Osteoblast (primary cell): ENCODE measurements at regions not wholly inside any gene's neighbourhood (a gene's known extent, or its start where the extent isn't known, plus 50 kb on each side); places are given as distances from the start of the nearest gene placed in this dataset.

ENCODE experiments used
- DNase-seq: peaks from one replicate; pipeline ENCODE4 v3.0.0; 2011; ENCODE audit warnings: low spot score, mixed read lengths; ENCODE audit not compliant: insufficient read length; ENCODE audit errors: missing footprints
- H2AFZ ChIP-seq: 2 replicates; pipeline ENCODE4 v1.6.0; 2011; ENCODE audit warnings: mild to moderate bottlenecking, low read length
- H3K27ac ChIP-seq: 2 replicates; pipeline ENCODE4 v1.5.1; 2011; ENCODE audit warnings: mild to moderate bottlenecking, low read depth, low read length, moderate library complexity
- H3K27me3 ChIP-seq: 2 replicates; pipeline ENCODE4 v1.6.0; 2012; ENCODE audit warnings: mild to moderate bottlenecking, control low read depth, inconsistent platforms, low read length, moderate library complexity; ENCODE audit not compliant: insufficient read depth
- H3K36me3 ChIP-seq: 2 replicates; pipeline ENCODE4 v1.5.1; 2011; ENCODE audit warnings: mild to moderate bottlenecking, low read length, control low read depth, moderate library complexity; ENCODE audit not compliant: insufficient read depth
- H3K4me1 ChIP-seq: 2 replicates; pipeline ENCODE4 v1.5.1; 2011; ENCODE audit warnings: mild to moderate bottlenecking, low read length, control low read depth, moderate library complexity; ENCODE audit not compliant: insufficient read depth
- H3K4me2 ChIP-seq: 2 replicates; pipeline ENCODE4 v1.6.0; 2011; ENCODE audit warnings: mild to moderate bottlenecking, low read length; ENCODE audit not compliant: insufficient read depth
- H3K4me3 ChIP-seq: fragments of 200-600 bp; sonication (generic); 3 replicates; pipeline ENCODE4 v1.5.1; 2012; ENCODE audit warnings: mild to moderate bottlenecking, low read length, inconsistent platforms; ENCODE audit not compliant: insufficient read depth
- H3K79me2 ChIP-seq: 2 replicates; pipeline ENCODE4 v1.6.0; 2012; ENCODE audit warnings: mild to moderate bottlenecking, low read length, control low read depth, inconsistent platforms; ENCODE audit not compliant: insufficient read depth
- H3K9me3 ChIP-seq: 2 replicates; pipeline ENCODE4 v1.5.1; 2011; ENCODE audit warnings: low read depth, low read length, control low read depth
- H4K20me1 ChIP-seq: 2 replicates; pipeline ENCODE4 v1.6.0; 2012; ENCODE audit warnings: mild to moderate bottlenecking, low read length, control low read depth; ENCODE audit not compliant: insufficient read depth
- TF ChIP-seq, protein P1 (sequence below): IDR thresholded peaks from 2 replicates; pipeline ENCODE4 v1.5.1; 2011; ENCODE audit warnings: mild to moderate bottlenecking, low read depth, low read length, moderate library complexity; ENCODE audit errors: extremely low read depth

DNA sequence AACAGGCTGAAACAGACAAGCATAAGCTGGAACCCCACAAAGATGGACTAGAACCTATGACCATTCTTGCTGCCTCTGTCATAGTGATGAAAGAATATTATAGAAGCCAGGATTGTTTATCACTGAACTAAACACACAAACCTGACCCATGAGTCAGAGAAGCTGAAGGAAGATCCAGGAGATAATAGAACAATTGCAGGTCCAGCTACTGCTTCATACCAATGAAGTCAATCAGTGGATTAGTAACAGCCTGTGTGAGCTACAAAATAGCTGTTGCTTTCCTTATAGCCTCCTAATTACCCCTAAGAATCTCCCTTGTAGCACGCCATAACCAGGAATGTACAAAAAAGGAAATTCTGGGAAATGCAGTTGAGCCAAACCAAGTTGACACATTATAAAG is 459.9 kb upstream of the ZNF462 start:
- Histone ChIP-seq H2AFZ (no peak overlapping the region), H3K27ac (no peak overlapping the region), H3K79me2 (no peaks in the 10 kb centered on the region), H4K20me1 (no peaks in the 10 kb centered on the region), H3K9me3 (no peaks in the 10 kb centered on the region), H3K27me3 (no peaks in the 10 kb centered on the region), H3K4me1 (no peaks in the 10 kb centered on the region), H3K4me2 (no peak overlapping the region), H3K4me3 (no peak overlapping the region), H3K36me3 (no peaks in the 10 kb centered on the region)
- no peak for DNase-seq
- TF ChIP-seq, protein P1, sequence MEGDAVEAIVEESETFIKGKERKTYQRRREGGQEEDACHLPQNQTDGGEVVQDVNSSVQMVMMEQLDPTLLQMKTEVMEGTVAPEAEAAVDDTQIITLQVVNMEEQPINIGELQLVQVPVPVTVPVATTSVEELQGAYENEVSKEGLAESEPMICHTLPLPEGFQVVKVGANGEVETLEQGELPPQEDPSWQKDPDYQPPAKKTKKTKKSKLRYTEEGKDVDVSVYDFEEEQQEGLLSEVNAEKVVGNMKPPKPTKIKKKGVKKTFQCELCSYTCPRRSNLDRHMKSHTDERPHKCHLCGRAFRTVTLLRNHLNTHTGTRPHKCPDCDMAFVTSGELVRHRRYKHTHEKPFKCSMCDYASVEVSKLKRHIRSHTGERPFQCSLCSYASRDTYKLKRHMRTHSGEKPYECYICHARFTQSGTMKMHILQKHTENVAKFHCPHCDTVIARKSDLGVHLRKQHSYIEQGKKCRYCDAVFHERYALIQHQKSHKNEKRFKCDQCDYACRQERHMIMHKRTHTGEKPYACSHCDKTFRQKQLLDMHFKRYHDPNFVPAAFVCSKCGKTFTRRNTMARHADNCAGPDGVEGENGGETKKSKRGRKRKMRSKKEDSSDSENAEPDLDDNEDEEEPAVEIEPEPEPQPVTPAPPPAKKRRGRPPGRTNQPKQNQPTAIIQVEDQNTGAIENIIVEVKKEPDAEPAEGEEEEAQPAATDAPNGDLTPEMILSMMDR: no peak

DNA sequence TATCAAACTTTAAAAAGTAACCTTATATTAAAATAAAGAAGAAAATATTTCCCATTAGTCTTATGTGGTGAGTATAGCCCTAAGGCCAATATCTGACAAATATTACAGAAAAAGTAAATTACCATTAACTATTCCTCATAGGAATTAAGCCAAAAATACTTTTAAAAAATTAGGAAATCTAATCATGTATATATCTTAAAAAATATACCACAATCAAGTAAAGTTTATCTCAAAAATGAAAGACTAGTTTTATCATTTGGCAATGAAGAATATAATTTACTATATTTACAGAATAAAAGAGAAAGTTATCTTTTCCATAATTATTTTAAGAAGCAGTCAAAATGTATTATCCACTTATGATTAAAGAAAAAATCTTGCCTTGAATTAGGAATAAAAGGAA is 458.8 kb upstream of the ZNF462 start:
- TF ChIP-seq, protein P1: no peak
- H3K79me2 ChIP-seq: no peaks in the 10 kb centered on the region
- no peak overlapping the region for H2AFZ ChIP-seq
- H3K27me3 ChIP-seq: no peaks in the 10 kb centered on the region
- H3K4me2 ChIP-seq: no peak overlapping the region
- H3K4me1 ChIP-seq: no peaks in the 10 kb centered on the region
- no peak overlapping the region for H3K4me3 ChIP-seq
- H3K36me3 ChIP-seq: no peaks in the 10 kb centered on the region
- no peaks in the 10 kb centered on the region for H3K9me3 ChIP-seq
- no peak overlapping the region for H3K27ac ChIP-seq
- H4K20me1 ChIP-seq: no peaks in the 10 kb centered on the region
- DNase-seq: no peak

DNA sequence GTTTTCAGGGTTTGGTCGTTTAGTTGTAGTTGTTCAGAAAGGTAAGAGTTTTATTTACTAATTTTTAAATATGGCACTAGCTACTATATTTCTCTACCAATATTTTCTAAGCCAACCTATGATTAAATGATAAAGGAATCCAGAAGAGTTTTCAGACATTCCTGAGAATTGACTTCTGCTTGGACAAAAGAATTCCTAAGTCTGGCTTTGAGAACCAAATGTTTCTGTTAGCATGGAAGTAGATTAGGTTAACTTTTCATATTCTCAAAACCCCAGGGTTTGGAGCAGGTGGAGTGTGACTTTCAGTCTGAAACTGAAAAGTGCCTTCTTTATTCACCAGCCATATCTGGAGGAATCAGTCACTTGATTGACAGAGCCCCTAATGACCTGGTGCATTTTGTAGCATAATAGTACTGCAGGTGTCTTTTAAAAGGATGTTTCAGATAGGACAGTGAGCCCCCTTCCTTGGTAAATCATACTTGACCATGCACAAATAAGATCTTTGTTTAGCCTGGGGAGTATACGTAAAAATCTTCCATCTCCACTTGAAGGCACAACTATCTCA is 457.0 kb upstream of the ZNF462 start:
- no peak overlapping the region for H2AFZ ChIP-seq
- H4K20me1 ChIP-seq: no peaks in the 10 kb centered on the region
- H3K79me2 ChIP-seq: no peaks in the 10 kb centered on the region
- H3K4me1 ChIP-seq: no peaks in the 10 kb centered on the region
- no peaks in the 10 kb centered on the region for H3K36me3 ChIP-seq
- no peaks in the 10 kb centered on the region for H3K27me3 ChIP-seq
- no peak overlapping the region for H3K27ac ChIP-seq
- H3K4me2 ChIP-seq: no peak overlapping the region
- no peaks in the 10 kb centered on the region for H3K9me3 ChIP-seq
- DNase-seq: no peak
- H3K4me3 ChIP-seq: no peak overlapping the region
- TF ChIP-seq, protein P1: no peak

DNA sequence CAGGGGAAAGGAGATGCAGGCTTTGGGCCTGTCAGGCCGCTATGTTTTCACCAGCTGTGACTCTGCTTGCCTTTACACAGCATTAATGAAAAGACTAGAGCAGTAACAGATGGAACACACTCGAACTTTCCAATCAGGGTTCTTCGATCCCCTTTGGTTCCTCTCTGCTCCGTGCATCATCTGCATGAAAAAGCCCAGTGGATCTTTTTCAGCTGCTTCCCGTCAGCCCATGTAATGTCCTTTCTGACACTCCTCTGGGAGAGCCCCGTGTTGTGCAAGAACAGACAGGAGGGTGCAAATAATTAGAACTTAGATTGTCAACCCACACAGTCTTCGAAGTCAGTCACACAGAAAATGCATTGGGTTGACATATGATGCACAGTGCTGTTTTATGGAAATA is 448.9 kb upstream of the ZNF462 start:
- Histone ChIP-seq H3K27ac (no peak overlapping the region), H4K20me1 (no peaks in the 10 kb centered on the region), H3K9me3 (no peaks in the 10 kb centered on the region), H3K4me3 (no peak overlapping the region), H2AFZ (no peak overlapping the region), H3K4me1 (no peaks in the 10 kb centered on the region), H3K27me3 (no peaks in the 10 kb centered on the region), H3K79me2 (no peaks in the 10 kb centered on the region), H3K4me2 (no peak overlapping the region), H3K36me3 (no peaks in the 10 kb centered on the region)
- TF ChIP-seq, protein P1: no peak
- no peak for DNase-seq
